ENCODE measurements at regions not wholly inside any gene's neighbourhood (a gene's known extent, or its start where the extent isn't known, plus 50 kb on each side); places are given as distances from the start of the nearest gene placed in this dataset.

GRCh38 chr4:24196785-24197184 is 306.9 kb upstream of the PPARGC1A start:
- no peak for TF ChIP-seq CTCF (conservative IDR thresholded peaks at IDR 0.05; ENCODE audit: control insufficient read depth, insufficient read depth, low read depth, low read length)

GRCh38 chr4:24195991-24196736 is 306.3 kb upstream of the PPARGC1A start:
- no peak overlapping the region for H3K4me3 ChIP-seq (ENCODE audit: control insufficient read depth, low read depth, low read length)
- DNase-seq (ENCODE audit: low read depth) = no peak
- no peak for TF ChIP-seq CTCF (conservative IDR thresholded peaks at IDR 0.05; ENCODE audit: control insufficient read depth, insufficient read depth, low read depth, low read length)

More at GRCh38 chr4:24196785-24197184, 306.9 kb upstream of the PPARGC1A start:
- H3K4me3 ChIP-seq (ENCODE audit: control insufficient read depth, low read depth, low read length) = no peak overlapping the region
- DNase-seq (ENCODE audit: low read depth) = no peak

GRCh38 chr4:24192018-24192641 is 302.3 kb upstream of the PPARGC1A start:
- no peak for DNase-seq (ENCODE audit: low read depth)
- no peak overlapping the region for H3K4me3 ChIP-seq (ENCODE audit: control insufficient read depth, low read depth, low read length)
- TF ChIP-seq CTCF (conservative IDR thresholded peaks at IDR 0.05; ENCODE audit: control insufficient read depth, insufficient read depth, low read depth, low read length) = no peak

GRCh38 chr4:24190761-24191695 is 301.2 kb upstream of the PPARGC1A start:
- no peak for DNase-seq (ENCODE audit: low read depth)
- TF ChIP-seq CTCF (conservative IDR thresholded peaks at IDR 0.05; ENCODE audit: control insufficient read depth, insufficient read depth, low read depth, low read length) = no peak
- H3K4me3 ChIP-seq (ENCODE audit: control insufficient read depth, low read depth, low read length) = no peak overlapping the region

GRCh38 chr4:24188459-24188858 is 298.6 kb upstream of the PPARGC1A start:
- TF ChIP-seq CTCF (conservative IDR thresholded peaks at IDR 0.05; ENCODE audit: control insufficient read depth, insufficient read depth, low read depth, low read length) = no peak
- DNase-seq (ENCODE audit: low read depth) = no peak
- no peak overlapping the region for H3K4me3 ChIP-seq (ENCODE audit: control insufficient read depth, low read depth, low read length)

- H3K4me3 ChIP-seq (ENCODE audit: control insufficient read depth, low read depth, low read length) = no peak overlapping the region
- DNase-seq (ENCODE audit: low read depth) = no peak
- TF ChIP-seq CTCF (conservative IDR thresholded peaks at IDR 0.05; ENCODE audit: control insufficient read depth, insufficient read depth, low read depth, low read length) = no peak
Observed at GRCh38 chr4:24186466-24186865, 296.6 kb upstream of the PPARGC1A start.
